PFSK-1 (cell line): ENCODE measurements at regions not wholly inside any gene's neighbourhood (a gene's known extent, or its start where the extent isn't known, plus 50 kb on each side); places are given as distances from the start of the nearest gene placed in this dataset.

ENCODE experiments used
- FOXP2 ChIP-seq: optimal IDR thresholded peaks from 2 replicates; pipeline ENCODE3; 2011; ENCODE audit warnings: borderline replicate concordance, control low read depth, inconsistent platforms; ENCODE audit not compliant: insufficient read depth; ENCODE audit errors: extremely low read length, extremely low read depth
- POLR2AphosphoS5 ChIP-seq: IDR thresholded peaks from 2 replicates; pipeline ENCODE4 v1.6.1; 2012; ENCODE audit warnings: low read depth, mild to moderate bottlenecking, control low read depth, low read length, moderate library complexity
- SIN3A ChIP-seq: IDR thresholded peaks from 2 replicates; pipeline ENCODE4 v1.6.1; 2012; ENCODE audit warnings: mild to moderate bottlenecking, low read length, moderate library complexity, borderline replicate concordance; ENCODE audit not compliant: insufficient read depth
- TAF1 ChIP-seq: IDR thresholded peaks from 2 replicates; pipeline ENCODE4 v1.6.1; 2012; ENCODE audit warnings: low read length, control low read depth, borderline replicate concordance; ENCODE audit not compliant: insufficient read depth
- TF ChIP-seq, protein P1 (sequence below), 2 experiments: IDR thresholded peaks; 2 replicates each; pipeline versions ENCODE4 v1.6.1 to v1.8.0; 2011 to 2012; ENCODE audit warnings: low read depth in 2 of 2, low read length in 2 of 2, control low read depth in 1 of 2, inconsistent platforms in 1 of 2, mild to moderate bottlenecking in 1 of 2, moderate library complexity in 1 of 2; ENCODE audit not compliant: insufficient read depth in 1 of 2

GRCh38 chr9:28866951-28867350 lies 1293.7 kb upstream of the C9orf72 start:
- TF ChIP-seq, protein P1, sequence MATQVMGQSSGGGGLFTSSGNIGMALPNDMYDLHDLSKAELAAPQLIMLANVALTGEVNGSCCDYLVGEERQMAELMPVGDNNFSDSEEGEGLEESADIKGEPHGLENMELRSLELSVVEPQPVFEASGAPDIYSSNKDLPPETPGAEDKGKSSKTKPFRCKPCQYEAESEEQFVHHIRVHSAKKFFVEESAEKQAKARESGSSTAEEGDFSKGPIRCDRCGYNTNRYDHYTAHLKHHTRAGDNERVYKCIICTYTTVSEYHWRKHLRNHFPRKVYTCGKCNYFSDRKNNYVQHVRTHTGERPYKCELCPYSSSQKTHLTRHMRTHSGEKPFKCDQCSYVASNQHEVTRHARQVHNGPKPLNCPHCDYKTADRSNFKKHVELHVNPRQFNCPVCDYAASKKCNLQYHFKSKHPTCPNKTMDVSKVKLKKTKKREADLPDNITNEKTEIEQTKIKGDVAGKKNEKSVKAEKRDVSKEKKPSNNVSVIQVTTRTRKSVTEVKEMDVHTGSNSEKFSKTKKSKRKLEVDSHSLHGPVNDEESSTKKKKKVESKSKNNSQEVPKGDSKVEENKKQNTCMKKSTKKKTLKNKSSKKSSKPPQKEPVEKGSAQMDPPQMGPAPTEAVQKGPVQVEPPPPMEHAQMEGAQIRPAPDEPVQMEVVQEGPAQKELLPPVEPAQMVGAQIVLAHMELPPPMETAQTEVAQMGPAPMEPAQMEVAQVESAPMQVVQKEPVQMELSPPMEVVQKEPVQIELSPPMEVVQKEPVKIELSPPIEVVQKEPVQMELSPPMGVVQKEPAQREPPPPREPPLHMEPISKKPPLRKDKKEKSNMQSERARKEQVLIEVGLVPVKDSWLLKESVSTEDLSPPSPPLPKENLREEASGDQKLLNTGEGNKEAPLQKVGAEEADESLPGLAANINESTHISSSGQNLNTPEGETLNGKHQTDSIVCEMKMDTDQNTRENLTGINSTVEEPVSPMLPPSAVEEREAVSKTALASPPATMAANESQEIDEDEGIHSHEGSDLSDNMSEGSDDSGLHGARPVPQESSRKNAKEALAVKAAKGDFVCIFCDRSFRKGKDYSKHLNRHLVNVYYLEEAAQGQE (IDR thresholded peaks at IDR 0.05; ENCODE audit: insufficient read depth in 1 of 2, low read depth in 2 of 2, low read length in 2 of 2): no peak
- no peak for TF ChIP-seq TAF1
- no peak for TF ChIP-seq POLR2AphosphoS5
- no peak for TF ChIP-seq FOXP2
- no peak for TF ChIP-seq SIN3A

DNA sequence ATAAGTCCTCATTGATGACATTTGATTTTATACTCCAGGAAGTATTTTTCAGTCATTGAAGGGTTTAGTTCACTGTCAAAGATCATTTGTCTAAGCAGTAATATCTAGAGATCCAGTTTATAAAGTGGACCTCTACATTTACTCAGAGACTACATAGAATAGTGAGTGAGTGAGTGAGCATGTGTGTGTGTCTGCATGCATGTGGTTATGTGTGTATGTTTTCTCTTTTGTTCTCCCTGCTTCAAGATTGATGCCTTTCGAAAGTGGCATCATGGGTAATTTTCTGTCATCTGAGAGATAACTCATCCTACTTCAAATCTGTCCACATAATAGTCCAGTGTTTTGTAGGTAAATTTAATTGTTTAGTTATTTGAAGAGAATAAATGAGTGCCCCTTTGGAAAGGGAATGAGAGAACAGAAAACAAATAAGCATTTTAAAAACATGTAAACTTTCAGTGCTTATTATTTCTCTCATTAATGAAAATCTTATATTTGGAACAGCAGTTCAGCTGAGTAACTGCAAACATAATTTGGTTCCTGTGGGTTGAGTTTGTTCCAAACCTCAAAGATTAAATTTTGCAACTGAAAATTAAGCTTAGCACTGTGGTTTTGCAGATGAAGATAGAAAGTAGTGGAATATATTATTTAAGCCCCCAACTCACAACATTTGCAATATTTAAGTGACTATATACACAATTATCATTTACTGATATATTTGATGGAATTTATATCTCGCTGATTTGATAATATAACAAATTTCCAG lies 1295.1 kb upstream of the C9orf72 start:
- no peak for TF ChIP-seq SIN3A
- TF ChIP-seq, protein P1 (IDR thresholded peaks at IDR 0.05; ENCODE audit: insufficient read depth in 1 of 2, low read depth in 2 of 2, low read length in 2 of 2): no peak
- no peak for TF ChIP-seq POLR2AphosphoS5
- no peak for TF ChIP-seq TAF1
- no peak for TF ChIP-seq FOXP2

DNA sequence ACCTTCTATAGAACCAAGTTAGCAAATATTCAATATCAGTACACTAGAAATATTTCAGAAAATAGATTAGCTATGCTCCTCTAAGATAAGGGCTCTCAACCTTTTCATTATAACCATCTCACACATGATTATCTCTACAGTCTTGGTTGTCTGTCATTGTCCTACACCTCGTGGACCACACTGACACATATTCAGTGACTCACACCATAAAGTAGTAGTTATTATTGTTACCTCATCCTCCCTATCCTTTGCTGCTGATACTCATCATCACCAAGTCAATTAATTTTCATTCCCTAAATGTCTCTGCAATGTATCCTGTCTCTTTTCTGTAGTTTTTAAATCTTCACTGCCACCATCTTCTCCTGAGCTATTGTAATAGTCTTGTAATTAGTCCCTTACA lies 1309.2 kb upstream of the C9orf72 start:
- TF ChIP-seq SIN3A (no peak), POLR2AphosphoS5 (no peak), TAF1 (no peak), FOXP2 (no peak)
- TF ChIP-seq, protein P1 (IDR thresholded peaks at IDR 0.05; ENCODE audit: insufficient read depth in 1 of 2, low read depth in 2 of 2, low read length in 2 of 2): no peak

GRCh38 chr9:28883234-28883633 lies 1310.0 kb upstream of the C9orf72 start:
- TF ChIP-seq, protein P1 (IDR thresholded peaks at IDR 0.05; ENCODE audit: insufficient read depth in 1 of 2, low read depth in 2 of 2, low read length in 2 of 2): no peak
- TF ChIP-seq TAF1 (no peak), POLR2AphosphoS5 (no peak), FOXP2 (no peak), SIN3A (no peak)
